H1 (cell line): ENCODE measurements at regions not wholly inside any gene's neighbourhood (a gene's known extent, or its start where the extent isn't known, plus 50 kb on each side); places are given as distances from the start of the nearest gene placed in this dataset.

ENCODE experiments used
- HDAC2 ChIP-seq, 2 experiments: fragments of 300-600 bp in 1 of 2; sonication (generic) in 1 of 2; IDR thresholded peaks; 2 replicates each; pipeline ENCODE4 v1.6.1; 2011 to 2012; ENCODE audit warnings: low read depth in 2 of 2, low read length in 2 of 2, mild to moderate bottlenecking in 2 of 2, moderate library complexity in 2 of 2, borderline replicate concordance in 1 of 2, inconsistent platforms in 1 of 2

- TF ChIP-seq HDAC2 (IDR thresholded peaks at IDR 0.05; ENCODE audit: borderline replicate concordance in 1 of 2, low read depth in 2 of 2, low read length in 2 of 2): no peak
- TF ChIP-seq, all 59 proteins: peak for 0
Measured at GRCh38 chr13:70604448-70604847, 496.2 kb upstream of the KLHL1 start (continued).
